ENCODE measurements at regions not wholly inside any gene's neighbourhood (a gene's known extent, or its start where the extent isn't known, plus 50 kb on each side); places are given as distances from the start of the nearest gene placed in this dataset.

- TF ChIP-seq POU5F1 (IDR thresholded peaks at IDR 0.05; ENCODE audit: low read depth, low read length) (no peak), CBX5 (IDR thresholded peaks at IDR 0.05; ENCODE audit: low read depth, low read length) (no peak), RXRA (IDR thresholded peaks at IDR 0.05; ENCODE audit: insufficient read depth, low read depth, low read length) (no peak)
Observed at GRCh38 chr7:67380326-67380725, 383.7 kb downstream of the TYW1 start (continued).

Data from H1 (cell line).